H9 (cell line): ENCODE measurements at regions not wholly inside any gene's neighbourhood (a gene's known extent, or its start where the extent isn't known, plus 50 kb on each side); places are given as distances from the start of the nearest gene placed in this dataset.

ENCODE experiments used
- DNase-seq: peaks from one replicate; pipeline ENCODE4 v3.0.0-alpha.2; 2017
- H2AFZ ChIP-seq: one replicate; pipeline ENCODE4 v1.6.1; 2013; ENCODE audit warnings: mild to moderate bottlenecking, low read length, control low read depth, moderate library complexity
- H2AK5ac ChIP-seq: 2 replicates; pipeline ENCODE4 v1.6.1; 2013; ENCODE audit warnings: low read length, control low read depth, mixed read lengths; ENCODE audit not compliant: insufficient read length
- H2BK120ac ChIP-seq: one replicate; pipeline ENCODE4 v1.6.1; 2013; ENCODE audit warnings: low read depth, mild to moderate bottlenecking, low read length, control low read depth, inconsistent platforms; ENCODE audit not compliant: poor library complexity, severe bottlenecking
- H2BK12ac ChIP-seq: 2 replicates; pipeline ENCODE4 v1.6.1; 2013; ENCODE audit warnings: low read length, control low read depth, mixed read lengths, low read depth; ENCODE audit not compliant: insufficient read length
- H2BK15ac ChIP-seq: 2 replicates; pipeline ENCODE4 v1.6.1; 2013; ENCODE audit warnings: low read depth, low read length, control low read depth
- H2BK20ac ChIP-seq: one replicate; pipeline ENCODE4 v1.6.1; 2013; ENCODE audit warnings: low read depth, mild to moderate bottlenecking, low read length, control low read depth, inconsistent platforms; ENCODE audit not compliant: poor library complexity, severe bottlenecking
- H2BK5ac ChIP-seq: 2 replicates; pipeline ENCODE4 v1.6.1; 2013; ENCODE audit warnings: low read length, control low read depth, mixed read lengths; ENCODE audit not compliant: insufficient read length
- H3K14ac ChIP-seq: 2 replicates; pipeline ENCODE4 v1.6.1; 2013; ENCODE audit warnings: low read length, control low read depth; ENCODE audit not compliant: insufficient read depth
- H3K18ac ChIP-seq: 2 replicates; pipeline ENCODE4 v1.6.1; 2013; ENCODE audit warnings: low read depth, mild to moderate bottlenecking, mixed read lengths, low read length, control low read depth; ENCODE audit not compliant: insufficient read length
- H3K23ac ChIP-seq: 2 replicates; pipeline ENCODE4 v1.6.1; 2013; ENCODE audit warnings: low read length, control low read depth, mixed read lengths, low read depth; ENCODE audit not compliant: insufficient read length
- H3K23me2 ChIP-seq: 2 replicates; pipeline ENCODE4 v1.6.1; 2013; ENCODE audit warnings: low read depth, mild to moderate bottlenecking, mixed read lengths, low read length, control low read depth; ENCODE audit not compliant: insufficient read length, poor library complexity, severe bottlenecking
- H3K27ac ChIP-seq: 2 replicates; pipeline ENCODE4 v1.5.1; 2013; ENCODE audit warnings: low read length, control low read depth, mixed read lengths, low read depth; ENCODE audit not compliant: insufficient read length
- H3K27me3 ChIP-seq: 2 replicates; pipeline ENCODE4 v1.6.1; 2013; ENCODE audit warnings: low read length, control low read depth, inconsistent platforms; ENCODE audit not compliant: insufficient read depth
- H3K4ac ChIP-seq: 2 replicates; pipeline ENCODE4 v1.6.1; 2013; ENCODE audit warnings: low read depth, mild to moderate bottlenecking, control low read depth, inconsistent platforms, low read length, moderate library complexity
- H3K4me1 ChIP-seq: 2 replicates; pipeline ENCODE4 v1.6.1; 2013; ENCODE audit warnings: low read length, control low read depth, inconsistent platforms; ENCODE audit not compliant: insufficient read depth
- H3K4me2 ChIP-seq: 2 replicates; pipeline ENCODE4 v1.6.1; 2013; ENCODE audit warnings: low read length, control low read depth, mixed read lengths; ENCODE audit not compliant: insufficient read length, insufficient read depth
- H3K56ac ChIP-seq: 2 replicates; pipeline ENCODE4 v1.6.1; 2013; ENCODE audit warnings: low read depth, mild to moderate bottlenecking, mixed read lengths, low read length, control low read depth; ENCODE audit not compliant: insufficient read length
- H3K79me1 ChIP-seq: 2 replicates; pipeline ENCODE4 v1.6.1; 2013; ENCODE audit warnings: low read depth, mild to moderate bottlenecking, moderate library complexity, low read length, control low read depth, inconsistent platforms; ENCODE audit not compliant: insufficient read depth, poor library complexity, severe bottlenecking
- H3K79me2 ChIP-seq: 2 replicates; pipeline ENCODE4 v1.6.1; 2013; ENCODE audit warnings: low read length, control low read depth, inconsistent platforms; ENCODE audit not compliant: insufficient read depth
- H3K9ac ChIP-seq: 2 replicates; pipeline ENCODE4 v1.6.1; 2013; ENCODE audit warnings: low read length, control low read depth, mixed read lengths; ENCODE audit not compliant: insufficient read length; ENCODE audit errors: extremely low read depth
- H3K9me3 ChIP-seq: one replicate; pipeline ENCODE4 v1.6.1; 2013; ENCODE audit warnings: low read depth, low read length, inconsistent platforms; ENCODE audit not compliant: control insufficient read depth
- H3T11ph ChIP-seq: one replicate; pipeline ENCODE4 v1.6.1; 2013; ENCODE audit warnings: mild to moderate bottlenecking, low read length, control low read depth, inconsistent platforms
- H4K20me1 ChIP-seq: one replicate; pipeline ENCODE4 v1.6.1; 2013; ENCODE audit not compliant: control insufficient read depth, insufficient read length, insufficient read depth
- H4K5ac ChIP-seq: 2 replicates; pipeline ENCODE4 v1.6.1; 2013; ENCODE audit warnings: low read depth, mild to moderate bottlenecking, mixed read lengths, low read length, control low read depth; ENCODE audit not compliant: insufficient read length
- H4K8ac ChIP-seq: replicated peaks from 2 replicates; pipeline ENCODE4 v1.6.1; 2013; ENCODE audit warnings: low read length, control low read depth, mixed read lengths, low read depth; ENCODE audit not compliant: insufficient read length
- H4K91ac ChIP-seq: 2 replicates; pipeline ENCODE4 v1.6.1; 2013; ENCODE audit warnings: low read depth, mild to moderate bottlenecking, moderate library complexity, mixed read lengths, low read length, control low read depth; ENCODE audit not compliant: insufficient read length
- H3K27ac Mint-ChIP-seq, 3 experiments: 2 replicates in 2 of 3; 3 replicates in 1 of 3; pipeline ENCODE4 v1.8.0; 2020 to 2021; ENCODE audit warnings: mixed read lengths in 3 of 3, mild to moderate bottlenecking in 1 of 3, moderate library complexity in 1 of 3
- H3K27me3 Mint-ChIP-seq: 2 replicates; pipeline ENCODE4 v1.8.0; 2021; ENCODE audit warnings: low read depth, mild to moderate bottlenecking, moderate library complexity, mixed read lengths
- H3K36me3 Mint-ChIP-seq, 3 experiments: 2 replicates in 2 of 3; 3 replicates in 1 of 3; pipeline ENCODE4 v1.8.0; 2020 to 2021; ENCODE audit warnings: low read depth in 3 of 3, mixed read lengths in 3 of 3; ENCODE audit not compliant: insufficient read depth in 1 of 3
- H3K4me1 Mint-ChIP-seq, 2 experiments: 2 replicates each; pipeline ENCODE4 v1.8.0; 2020; ENCODE audit warnings: mixed read lengths in 2 of 2
- H3K4me3 Mint-ChIP-seq, 2 experiments: 2 replicates in 1 of 2; 3 replicates in 1 of 2; pipeline ENCODE4 v1.8.0; 2020 to 2021; ENCODE audit warnings: mild to moderate bottlenecking in 2 of 2, mixed read lengths in 2 of 2, moderate library complexity in 1 of 2
- H3K9me3 Mint-ChIP-seq, 2 experiments: 2 replicates in 1 of 2; 3 replicates in 1 of 2; pipeline ENCODE4 v1.8.0; 2020; ENCODE audit warnings: mild to moderate bottlenecking in 2 of 2, mixed read lengths in 2 of 2, moderate library complexity in 1 of 2
- WGBS: extraction: QIAGEN DNeasy Blood & Tissue Kit; methylation state at CpG from one replicate; pipeline ENCODE4 v1.1.7; 2013; ENCODE audit warnings: missing lambda C conversion rate, low lambda C conversion rate, mixed read lengths; ENCODE audit not compliant: insufficient read length; ENCODE audit errors: extremely low coverage; 5-methylcytosine and 5-hydroxymethylcytosine counted together
- TF ChIP-seq, protein P1 (sequence below): fragments of 200-600 bp; sonication (generic); conservative IDR thresholded peaks from 3 replicates; pipeline ENCODE4 v1.8.0; 2021; ENCODE audit warnings: antibody characterized with exemption, mild to moderate bottlenecking

DNA sequence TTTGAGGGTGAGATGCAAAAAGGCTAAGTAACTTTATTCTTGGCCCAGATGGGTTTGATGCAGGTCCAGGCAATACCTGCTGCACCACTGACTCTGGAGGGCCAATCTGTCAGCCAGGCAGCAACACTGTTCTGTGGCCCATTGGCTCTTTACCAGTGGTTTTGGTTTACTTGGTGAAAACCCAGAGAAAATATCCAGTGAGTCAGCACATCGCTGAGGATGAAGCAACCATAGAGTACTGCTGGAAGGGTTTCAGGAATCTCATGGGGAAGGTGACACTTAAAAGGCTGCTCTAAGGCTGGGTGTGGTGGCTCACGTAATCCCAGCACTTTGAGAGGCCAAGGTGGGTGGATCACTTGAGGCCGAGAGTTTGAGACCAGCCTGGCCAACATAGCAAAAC lies 192.5 kb upstream of the FAM98A start:
- Histone ChIP-seq H3K4me2 (no peak overlapping the region), H4K8ac (no peak overlapping the region), H2AFZ (no peak overlapping the region), H2AK5ac (no peak overlapping the region), H3K14ac (no peak overlapping the region), H4K5ac (no peak overlapping the region), H3K23ac (no peak overlapping the region), H3K56ac (no peak overlapping the region), H3K27me3 (no peaks in the 10 kb centered on the region), H4K91ac (no peak overlapping the region), H3K18ac (no peak overlapping the region), H4K20me1 (no peaks in the 10 kb centered on the region), H3K4ac (no peak overlapping the region), H2BK5ac (no peak overlapping the region), H3K79me1 (no peaks in the 10 kb centered on the region), H2BK12ac (no peak overlapping the region), H3T11ph (no peak overlapping the region), H3K27ac (no peak overlapping the region), H2BK15ac (no peak overlapping the region), H3K23me2 (no peaks in the 10 kb centered on the region), H3K9me3 (no peaks in the 10 kb centered on the region), H3K79me2 (no peaks in the 10 kb centered on the region), H3K4me1 (no peaks in the 10 kb centered on the region), H3K9ac (no peak overlapping the region), H2BK20ac (no peak overlapping the region), H2BK120ac (no peak overlapping the region)
- Mint-ChIP-seq H3K4me1 (no peaks in the 10 kb centered on the region), H3K4me3 (no peak overlapping the region), H3K27ac (no peak overlapping the region), H3K9me3 (peaks cover 0 to 3% of the 10 kb centered on the region in 2 experiments; a peak in 2 of 5 replicates), H3K36me3 (peaks cover 0 to 4% (median 0%) of the 10 kb centered on the region in 3 experiments; a peak in 1 of 7 replicates), H3K27me3 (no peaks in the 10 kb centered on the region)
- DNase-seq: no peak
- TF ChIP-seq, protein P1, sequence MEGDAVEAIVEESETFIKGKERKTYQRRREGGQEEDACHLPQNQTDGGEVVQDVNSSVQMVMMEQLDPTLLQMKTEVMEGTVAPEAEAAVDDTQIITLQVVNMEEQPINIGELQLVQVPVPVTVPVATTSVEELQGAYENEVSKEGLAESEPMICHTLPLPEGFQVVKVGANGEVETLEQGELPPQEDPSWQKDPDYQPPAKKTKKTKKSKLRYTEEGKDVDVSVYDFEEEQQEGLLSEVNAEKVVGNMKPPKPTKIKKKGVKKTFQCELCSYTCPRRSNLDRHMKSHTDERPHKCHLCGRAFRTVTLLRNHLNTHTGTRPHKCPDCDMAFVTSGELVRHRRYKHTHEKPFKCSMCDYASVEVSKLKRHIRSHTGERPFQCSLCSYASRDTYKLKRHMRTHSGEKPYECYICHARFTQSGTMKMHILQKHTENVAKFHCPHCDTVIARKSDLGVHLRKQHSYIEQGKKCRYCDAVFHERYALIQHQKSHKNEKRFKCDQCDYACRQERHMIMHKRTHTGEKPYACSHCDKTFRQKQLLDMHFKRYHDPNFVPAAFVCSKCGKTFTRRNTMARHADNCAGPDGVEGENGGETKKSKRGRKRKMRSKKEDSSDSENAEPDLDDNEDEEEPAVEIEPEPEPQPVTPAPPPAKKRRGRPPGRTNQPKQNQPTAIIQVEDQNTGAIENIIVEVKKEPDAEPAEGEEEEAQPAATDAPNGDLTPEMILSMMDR: no peak
- WGBS: no CpG with 5 or more reads among the region's 3 CpGs
